ENCODE measurements at regions not wholly inside any gene's neighbourhood (a gene's known extent, or its start where the extent isn't known, plus 50 kb on each side); places are given as distances from the start of the nearest gene placed in this dataset.

GRCh38 chr5:171632616-171633015 is 153.0 kb upstream of the SMIM23 start:
- TF ChIP-seq, protein P1, sequence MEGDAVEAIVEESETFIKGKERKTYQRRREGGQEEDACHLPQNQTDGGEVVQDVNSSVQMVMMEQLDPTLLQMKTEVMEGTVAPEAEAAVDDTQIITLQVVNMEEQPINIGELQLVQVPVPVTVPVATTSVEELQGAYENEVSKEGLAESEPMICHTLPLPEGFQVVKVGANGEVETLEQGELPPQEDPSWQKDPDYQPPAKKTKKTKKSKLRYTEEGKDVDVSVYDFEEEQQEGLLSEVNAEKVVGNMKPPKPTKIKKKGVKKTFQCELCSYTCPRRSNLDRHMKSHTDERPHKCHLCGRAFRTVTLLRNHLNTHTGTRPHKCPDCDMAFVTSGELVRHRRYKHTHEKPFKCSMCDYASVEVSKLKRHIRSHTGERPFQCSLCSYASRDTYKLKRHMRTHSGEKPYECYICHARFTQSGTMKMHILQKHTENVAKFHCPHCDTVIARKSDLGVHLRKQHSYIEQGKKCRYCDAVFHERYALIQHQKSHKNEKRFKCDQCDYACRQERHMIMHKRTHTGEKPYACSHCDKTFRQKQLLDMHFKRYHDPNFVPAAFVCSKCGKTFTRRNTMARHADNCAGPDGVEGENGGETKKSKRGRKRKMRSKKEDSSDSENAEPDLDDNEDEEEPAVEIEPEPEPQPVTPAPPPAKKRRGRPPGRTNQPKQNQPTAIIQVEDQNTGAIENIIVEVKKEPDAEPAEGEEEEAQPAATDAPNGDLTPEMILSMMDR (IDR thresholded peaks at IDR 0.05), result no peak
- TF ChIP-seq POLR2A (IDR thresholded peaks at IDR 0.05), result no peak

Data from ovary (tissue), 3 donors.